H1 (cell line): ENCODE measurements at regions not wholly inside any gene's neighbourhood (a gene's known extent, or its start where the extent isn't known, plus 50 kb on each side); places are given as distances from the start of the nearest gene placed in this dataset.

Source experiments
- CTCF ChIA-PET: fragments of 300-600 bp; sonication (Branson Sonifier 250); formaldehyde crosslinking; loops from one replicate; lab custom pipeline; 2021; ENCODE audit not compliant: partially characterized antibody; lab: Charles Lee
- POLR2A ChIA-PET: fragments of 300-600 bp; sonication (Branson Sonifier 250); formaldehyde crosslinking; loops from one replicate; lab custom pipeline; 2021; ENCODE audit warnings: inconsistent platforms; ENCODE audit not compliant: partially characterized antibody; lab: Charles Lee
- DNase-seq, 2 experiments: peaks; one replicate each; pipeline versions ENCODE4 v3.0.0 to v3.0.0-alpha.2; 2010 to 2022; ENCODE audit warnings: low spot score in 2 of 2, low read depth in 1 of 2, mixed read lengths in 1 of 2
- FAIRE-seq: peaks from 2 replicates; lab custom pipeline; 2011; peaks lifted over from hg19 to GRCh38; lab: Jason Lieb, UNC
- H2AFZ ChIP-seq: 2 replicates; pipeline ENCODE4 v1.8.1; 2012; ENCODE audit warnings: low read length, inconsistent platforms
- H2AK5ac ChIP-seq: 2 replicates; pipeline ENCODE4 v1.6.1; 2013; ENCODE audit warnings: low read depth, low read length
- H2BK120ac ChIP-seq: replicated peaks from 2 replicates; pipeline ENCODE3; 2013; ENCODE audit warnings: low read depth, low read length, inconsistent platforms
- H2BK12ac ChIP-seq: 2 replicates; pipeline ENCODE4 v1.6.1; 2013; ENCODE audit warnings: low read depth, low read length
- H2BK15ac ChIP-seq: 2 replicates; pipeline ENCODE4 v1.6.1; 2013; ENCODE audit warnings: low read length
- H2BK20ac ChIP-seq: 2 replicates; pipeline ENCODE4 v1.6.1; 2013; ENCODE audit warnings: low read length
- H2BK5ac ChIP-seq: 2 replicates; pipeline ENCODE4 v1.6.1; 2013; ENCODE audit warnings: low read depth, low read length
- H3K14ac ChIP-seq: 2 replicates; pipeline ENCODE4 v1.6.1; 2013; ENCODE audit warnings: inconsistent platforms; ENCODE audit not compliant: insufficient read length
- H3K18ac ChIP-seq: 2 replicates; pipeline ENCODE4 v1.6.1; 2013; ENCODE audit warnings: low read length; ENCODE audit errors: extremely low read depth
- H3K23ac ChIP-seq: 2 replicates; pipeline ENCODE4 v1.6.1; 2013; ENCODE audit warnings: inconsistent platforms; ENCODE audit not compliant: insufficient read length
- H3K23me2 ChIP-seq: 2 replicates; pipeline ENCODE4 v1.6.1; 2013; ENCODE audit warnings: low read depth, low read length
- H3K27ac ChIP-seq: 2 replicates; pipeline ENCODE4 v1.6.1; 2011; ENCODE audit warnings: low read depth, low read length, inconsistent platforms
- H3K27me3 ChIP-seq, 4 experiments: replicated peaks in 1 of 4; 1 replicate in 1 of 4; 2 replicates in 3 of 4; pipeline versions ENCODE4 v1.6.1 to v1.8.1; 2011 to 2013; ENCODE audit warnings: low read length in 3 of 4, mild to moderate bottlenecking in 3 of 4, inconsistent platforms in 2 of 4, mixed read lengths in 2 of 4, moderate library complexity in 1 of 4; ENCODE audit not compliant: control insufficient read depth in 3 of 4, insufficient read depth in 3 of 4; ENCODE audit errors: extremely low read depth in 1 of 4
- H3K36me3 ChIP-seq, 4 experiments: 2 replicates each; pipeline versions ENCODE4 v1.6.1 to v1.8.1; 2011 to 2013; ENCODE audit warnings: mild to moderate bottlenecking in 4 of 4, low read length in 3 of 4, moderate library complexity in 2 of 4, control low read depth in 1 of 4, inconsistent platforms in 1 of 4; ENCODE audit not compliant: insufficient read depth in 4 of 4, control insufficient read depth in 2 of 4
- H3K4ac ChIP-seq: replicated peaks from 2 replicates; pipeline ENCODE3; 2013; ENCODE audit warnings: low read length, low read depth, mixed read lengths, inconsistent platforms; ENCODE audit not compliant: insufficient read length
- H3K4me1 ChIP-seq, 4 experiments: replicated peaks in 1 of 4; 1 replicate in 1 of 4; 2 replicates in 3 of 4; pipeline versions ENCODE4 v1.6.1 to v1.8.1; 2011 to 2013; ENCODE audit warnings: low read length in 3 of 4, inconsistent platforms in 2 of 4, mixed read lengths in 1 of 4; ENCODE audit not compliant: insufficient read depth in 4 of 4, control insufficient read depth in 3 of 4
- H3K4me2 ChIP-seq, 2 experiments: 2 replicates each; pipeline versions ENCODE4 v1.6.1 to v1.8.1; 2011 to 2013; ENCODE audit warnings: low read depth in 2 of 2, low read length in 2 of 2, control low read depth in 1 of 2, inconsistent platforms in 1 of 2, mild to moderate bottlenecking in 1 of 2; ENCODE audit not compliant: insufficient read depth in 1 of 2
- H3K4me3 ChIP-seq, 4 experiments: fragments of 200-600, 300-600 bp in 1 of 4; sonication (generic), shearing (Covaris generic), sonication (Bioruptor Twin) in 1 of 4; 2 replicates each; pipeline versions ENCODE4 v1.5.1 to v1.8.1; 2011 to 2016; ENCODE audit warnings: low read length in 4 of 4, low read depth in 3 of 4, control low read depth in 2 of 4, inconsistent platforms in 2 of 4, mild to moderate bottlenecking in 2 of 4, mixed read lengths in 1 of 4, moderate library complexity in 1 of 4; ENCODE audit not compliant: insufficient read depth in 2 of 4; ENCODE audit errors: extremely low read depth in 1 of 4
- H3K56ac ChIP-seq: replicated peaks from 2 replicates; pipeline ENCODE3; 2013; ENCODE audit warnings: low read depth, mild to moderate bottlenecking, mixed read lengths, low read length, inconsistent platforms; ENCODE audit not compliant: insufficient read length
- H3K79me1 ChIP-seq: 2 replicates; pipeline ENCODE4 v1.6.1; 2013; ENCODE audit warnings: low read depth, low read length, control low read depth
- H3K79me2 ChIP-seq, 2 experiments: 2 replicates each; pipeline versions ENCODE4 v1.6.1 to v1.8.1; 2012 to 2013; ENCODE audit warnings: low read length in 2 of 2, mild to moderate bottlenecking in 2 of 2, inconsistent platforms in 1 of 2; ENCODE audit not compliant: insufficient read depth in 2 of 2, control insufficient read depth in 1 of 2
- H3K9ac ChIP-seq, 4 experiments: replicated peaks in 1 of 4; 1 replicate in 1 of 4; 2 replicates in 3 of 4; pipeline versions ENCODE4 v1.6.1 to v1.8.1; 2011 to 2013; ENCODE audit warnings: low read depth in 3 of 4, low read length in 3 of 4, control low read depth in 2 of 4, mild to moderate bottlenecking in 2 of 4, moderate library complexity in 2 of 4, inconsistent platforms in 1 of 4; ENCODE audit errors: extremely low read depth in 1 of 4
- H3K9me3 ChIP-seq, 2 experiments: 2 replicates each; pipeline versions ENCODE4 v1.6.1 to v1.8.1; 2012 to 2013; ENCODE audit warnings: mild to moderate bottlenecking in 2 of 2, moderate library complexity in 2 of 2, control low read depth in 1 of 2, inconsistent platforms in 1 of 2, low read depth in 1 of 2, low read length in 1 of 2, mixed read lengths in 1 of 2; ENCODE audit not compliant: insufficient read depth in 2 of 2
- H4K20me1 ChIP-seq, 2 experiments: replicated peaks in 1 of 2; 2 replicates each; pipeline versions ENCODE3 to v1.8.1; 2011 to 2013; ENCODE audit warnings: inconsistent platforms in 2 of 2, low read length in 2 of 2, mild to moderate bottlenecking in 1 of 2; ENCODE audit not compliant: insufficient read depth in 2 of 2, control insufficient read depth in 1 of 2
- H4K5ac ChIP-seq: 2 replicates; pipeline ENCODE4 v1.6.1; 2013; ENCODE audit warnings: low read length, low read depth, mixed read lengths, inconsistent platforms; ENCODE audit not compliant: insufficient read length
- H4K8ac ChIP-seq: 2 replicates; pipeline ENCODE4 v1.8.0; 2013; ENCODE audit warnings: mild to moderate bottlenecking, moderate library complexity, low read length, inconsistent platforms; ENCODE audit not compliant: insufficient read depth; ENCODE audit errors: extremely low read depth
- H4K91ac ChIP-seq: replicated peaks from 2 replicates; pipeline ENCODE3; 2013; ENCODE audit warnings: low read length, mixed read lengths, inconsistent platforms; ENCODE audit not compliant: insufficient read length
- SP1 ChIP-seq: IDR thresholded peaks from 2 replicates; pipeline ENCODE4 v1.6.1; 2011; ENCODE audit warnings: low read depth, low read length
- USF2 ChIP-seq: IDR thresholded peaks from 2 replicates; pipeline ENCODE4 v1.6.1; 2011; ENCODE audit warnings: low read length, improper control_type of control experiment
- WGBS, 2 experiments: shearing (Covaris generic) in 1 of 2; methylation state at CpG; one replicate each; pipeline versions ENCODE4 v1.1.6 to v1.1.7; 2013 to 2015; ENCODE audit warnings: low lambda C conversion rate in 2 of 2, mixed read lengths in 2 of 2, inconsistent platforms in 1 of 2, low coverage in 1 of 2, missing lambda C conversion rate in 1 of 2; ENCODE audit not compliant: insufficient replicate concordance in 2 of 2, insufficient coverage in 1 of 2, insufficient read length in 1 of 2; ENCODE audit errors: extremely low coverage in 1 of 2, missing lambda C conversion rate in 1 of 2; 5-methylcytosine and 5-hydroxymethylcytosine counted together

- ChIA-PET CTCF (no interaction called here), POLR2A (no interaction called here)
- no peak overlapping the region for H2BK12ac ChIP-seq
- H2AFZ ChIP-seq = no peak overlapping the region
- no peak overlapping the region for H2BK20ac ChIP-seq
- no peak overlapping the region for H2BK15ac ChIP-seq
- H3K27ac ChIP-seq = no peak overlapping the region
- H3K4ac ChIP-seq = no peak overlapping the region
- no peak overlapping the region for H3K9ac ChIP-seq
- H2BK5ac ChIP-seq = no peak overlapping the region
- WGBS, 2 experiments = 93% methylated on average over 1 of the region's 1 CpG; no CpG with 5 or more reads in 1 of the 2 experiments
- H4K91ac ChIP-seq = no peak overlapping the region
- H3K4me2 ChIP-seq = no peak overlapping the region
- no peaks in the 10 kb centered on the region for H3K9me3 ChIP-seq
- H3K79me1 ChIP-seq = no peaks in the 10 kb centered on the region
- H3K36me3 ChIP-seq = no peaks in the 10 kb centered on the region
- no peaks in the 10 kb centered on the region for H3K79me2 ChIP-seq
- H3K18ac ChIP-seq = no peak overlapping the region
- no peak overlapping the region for H3K23ac ChIP-seq
- H2AK5ac ChIP-seq = no peak overlapping the region
- no peaks in the 10 kb centered on the region for H3K27me3 ChIP-seq
- no peak overlapping the region for H3K14ac ChIP-seq
- no peaks in the 10 kb centered on the region for H4K20me1 ChIP-seq
- peaks cover 2% of the 10 kb centered on the region; the same call in 1 of the 2 replicates for H3K23me2 ChIP-seq
- H3K56ac ChIP-seq = no peak overlapping the region
- no peak overlapping the region for H4K8ac ChIP-seq
- FAIRE-seq = no peak
- no peak overlapping the region for H4K5ac ChIP-seq
- no peak for TF ChIP-seq USF2
- no peak for TF ChIP-seq SP1
- H3K4me3 ChIP-seq = no peak overlapping the region
- no peak overlapping the region for H2BK120ac ChIP-seq
- no peak for DNase-seq
- H3K4me1 ChIP-seq = no peaks in the 10 kb centered on the region
Observed at GRCh38 chr6:54776891-54777290, 69.7 kb upstream of the FAM83B start.
